Endothelial cell of umbilical vein (primary cell): ENCODE measurements at regions not wholly inside any gene's neighbourhood (a gene's known extent, or its start where the extent isn't known, plus 50 kb on each side); places are given as distances from the start of the nearest gene placed in this dataset.

Experiments
- BruUV-seq: library from RNA; stranded (reverse); fragments of 400-500 nt; replicated peaks from 2 replicates; lab custom pipeline; 2021; lab: Mats Ljungman, UMichigan
- CTCF ChIA-PET: fragments of 300-600, 350-600 bp; sonication (Branson Sonifier 250); formaldehyde crosslinking; loops from one replicate; lab custom pipeline; 2021; ENCODE audit warnings: antibody characterized with exemption, inconsistent platforms; lab: Charles Lee
- POLR2A ChIA-PET: fragments of 300-600, 350-600 bp; sonication (Branson Sonifier 250); formaldehyde crosslinking; loops from one replicate; lab custom pipeline; 2021; ENCODE audit warnings: antibody characterized with exemption, inconsistent platforms; lab: Charles Lee
- DNase-seq: peaks from one replicate; pipeline ENCODE4 v3.0.0-alpha.2; 2011; ENCODE audit warnings: low read depth, low spot score
- FAIRE-seq: peaks from 2 replicates; lab custom pipeline; 2011; peaks lifted over from hg19 to GRCh38; lab: Jason Lieb, UNC
- H2AFZ ChIP-seq: 2 replicates; pipeline ENCODE4 v1.6.0; 2012; ENCODE audit warnings: low read depth, low read length, control low read depth, inconsistent platforms
- H3K27ac ChIP-seq: 2 replicates; pipeline ENCODE4 v1.5.1; 2011; ENCODE audit warnings: low read depth, mild to moderate bottlenecking, control low read depth, low read length, moderate library complexity; ENCODE audit not compliant: insufficient read depth
- H3K27me3 ChIP-seq, 2 experiments: 2 replicates each; pipeline versions ENCODE4 v1.6.0 to v1.6.1; 2011; ENCODE audit warnings: low read length in 2 of 2, mixed read lengths in 1 of 2; ENCODE audit not compliant: control insufficient read depth in 2 of 2, insufficient read depth in 2 of 2
- H3K36me3 ChIP-seq, 2 experiments: 2 replicates in 1 of 2; 3 replicates in 1 of 2; pipeline ENCODE4 v1.5.1; 2011; ENCODE audit warnings: low read length in 2 of 2, mild to moderate bottlenecking in 1 of 2, moderate library complexity in 1 of 2; ENCODE audit not compliant: control insufficient read depth in 2 of 2, insufficient read depth in 2 of 2; ENCODE audit errors: extremely low read depth in 1 of 2
- H3K4me1 ChIP-seq: 3 replicates; pipeline ENCODE4 v1.5.1; 2011; ENCODE audit warnings: mild to moderate bottlenecking, low read length; ENCODE audit not compliant: control insufficient read depth, insufficient read depth; ENCODE audit errors: extremely low read depth
- H3K4me2 ChIP-seq: 2 replicates; pipeline ENCODE4 v1.6.1; 2011; ENCODE audit warnings: low read length, control low read depth, mixed read lengths; ENCODE audit not compliant: insufficient read depth
- H3K4me3 ChIP-seq, 3 experiments: fragments of 200-600 bp in 1 of 3; sonication (generic), shearing (Covaris generic) in 1 of 3; replicated peaks in 1 of 3; 2 replicates each; pipeline ENCODE4 v1.5.1; 2011 to 2016; ENCODE audit warnings: control low read depth in 3 of 3, low read length in 3 of 3, mild to moderate bottlenecking in 2 of 3, inconsistent platforms in 1 of 3, low read depth in 1 of 3, moderate library complexity in 1 of 3; ENCODE audit not compliant: insufficient read depth in 1 of 3
- H3K79me2 ChIP-seq: 2 replicates; pipeline ENCODE4 v1.6.0; 2012; ENCODE audit warnings: low read length, inconsistent platforms; ENCODE audit not compliant: control insufficient read depth, insufficient read depth
- H3K9ac ChIP-seq: replicated peaks from 2 replicates; pipeline ENCODE3; 2011; ENCODE audit warnings: low read length, control low read depth; ENCODE audit not compliant: insufficient read depth; ENCODE audit errors: extremely low read depth
- H3K9me1 ChIP-seq: replicated peaks from 3 replicates; pipeline ENCODE4 v1.6.0; 2011; ENCODE audit warnings: mild to moderate bottlenecking, low read length; ENCODE audit not compliant: control insufficient read depth, insufficient read depth; ENCODE audit errors: extremely low read depth
- H3K9me3 ChIP-seq: replicated peaks from 2 replicates; pipeline ENCODE4 v1.5.1; 2012; ENCODE audit warnings: low read length, inconsistent platforms; ENCODE audit not compliant: control insufficient read depth, insufficient read depth
- H4K20me1 ChIP-seq: replicated peaks from 2 replicates; pipeline ENCODE3; 2011; ENCODE audit warnings: mild to moderate bottlenecking, low read length; ENCODE audit not compliant: control insufficient read depth, insufficient read depth; ENCODE audit errors: extremely low read depth
- EZH2 ChIP-seq: IDR thresholded peaks from 2 replicates; pipeline ENCODE4 v1.6.1; 2012; ENCODE audit warnings: borderline replicate concordance, low read depth, mild to moderate bottlenecking, moderate library complexity, low read length, inconsistent platforms; ENCODE audit not compliant: severe bottlenecking
- FOS ChIP-seq: IDR thresholded peaks from 2 replicates; pipeline ENCODE4 v1.6.1; 2011; ENCODE audit warnings: mild to moderate bottlenecking, low read length, moderate library complexity, borderline replicate concordance; ENCODE audit not compliant: insufficient read depth
- GATA2 ChIP-seq: IDR thresholded peaks from 2 replicates; pipeline ENCODE4 v1.7.0; 2011; ENCODE audit warnings: low read depth, mild to moderate bottlenecking, moderate library complexity, mixed read lengths, low read length; ENCODE audit not compliant: insufficient read length, insufficient read depth
- JUN ChIP-seq: IDR thresholded peaks from 2 replicates; pipeline ENCODE4 v1.6.1; 2011; ENCODE audit warnings: borderline replicate concordance, low read depth; ENCODE audit not compliant: insufficient read length, insufficient read depth
- MYC ChIP-seq: IDR thresholded peaks from one replicate; pipeline ENCODE4 v1.6.1; 2011; ENCODE audit warnings: mild to moderate bottlenecking, low read depth, low read length
- POLR2A ChIP-seq: IDR thresholded peaks from 2 replicates; pipeline ENCODE4 v1.6.1; 2012; ENCODE audit warnings: low read depth, mild to moderate bottlenecking, control low read depth, low read length
- POLR2AphosphoS5 ChIP-seq: IDR thresholded peaks from 2 replicates; pipeline ENCODE4 v1.6.1; 2012; ENCODE audit warnings: low read depth, mild to moderate bottlenecking, control low read depth, low read length, moderate library complexity; ENCODE audit not compliant: insufficient read depth
- dilution Hi-C: fragments of 300-500 bp; cut with MboI; formaldehyde crosslinking; loops from one replicate; pipeline ENCODE4 v1.15.0; 2019; ENCODE audit warnings: low sequenced_read_pairs; ENCODE audit not compliant: extremely low pct_ligation_motif_present
- intact Hi-C: fragments of 100-400 bp; cut with micrococcal nuclease; formaldehyde crosslinking; loops from one replicate; pipeline ENCODE4 v1.10.0; 2022
- TF ChIP-seq, protein P1 (sequence below), 2 donors: IDR thresholded peaks; 1 replicate in 1 of 2; 2 replicates in 1 of 2; pipeline ENCODE4 v1.5.1; 2011; ENCODE audit warnings: low read length in 2 of 2, mild to moderate bottlenecking in 2 of 2, moderate library complexity in 2 of 2, control low read depth in 1 of 2, inconsistent platforms in 1 of 2, low read depth in 1 of 2; ENCODE audit not compliant: insufficient read depth in 1 of 2; ENCODE audit errors: extremely low read depth in 1 of 2
- TF ChIP-seq, protein P2 (sequence below): IDR thresholded peaks from 2 replicates; pipeline ENCODE4 v1.6.1; 2011; ENCODE audit not compliant: insufficient read depth, insufficient read length

DNA sequence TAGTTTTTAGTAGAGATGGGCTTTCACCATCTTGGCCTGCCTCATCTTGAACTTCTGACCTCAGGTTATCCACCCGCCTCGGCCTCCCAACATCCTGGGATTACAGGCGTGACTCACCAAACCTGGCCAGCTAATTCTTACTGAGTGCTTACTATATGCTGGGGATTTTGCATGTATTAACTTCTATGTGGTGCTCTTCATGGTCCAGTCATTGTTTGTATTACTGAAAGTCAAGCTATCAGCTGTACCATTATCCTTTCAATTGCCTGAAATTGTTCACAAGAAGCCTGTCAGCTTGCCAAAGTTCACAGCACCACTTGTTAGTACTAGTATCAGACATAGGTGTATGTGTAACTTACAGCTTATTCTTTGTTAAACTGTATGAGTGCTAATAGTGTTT lies 1272.1 kb downstream of the ARAP2 start:
- no peak overlapping the region for H3K4me2 ChIP-seq
- FAIRE-seq, result no peak
- CTCF ChIA-PET, result no interaction called here

More for the DNA sequence above, 1272.1 kb downstream of the ARAP2 start:
- Histone ChIP-seq H3K4me1 (no peaks in the 10 kb centered on the region), H2AFZ (no peak overlapping the region), H3K27me3 (no peaks in the 10 kb centered on the region), H3K36me3 (no peaks in the 10 kb centered on the region), H3K9me3 (no peaks in the 10 kb centered on the region), H4K20me1 (no peaks in the 10 kb centered on the region), H3K79me2 (no peaks in the 10 kb centered on the region), H3K9ac (no peak overlapping the region), H3K9me1 (no peaks in the 10 kb centered on the region), H3K27ac (no peak overlapping the region), H3K4me3 (no peak overlapping the region)
- no peak for DNase-seq
- TF ChIP-seq POLR2A (no peak), JUN (no peak), EZH2 (no peak), GATA2 (no peak), POLR2AphosphoS5 (no peak), FOS (no peak), MYC (no peak)
- TF ChIP-seq, protein P1, sequence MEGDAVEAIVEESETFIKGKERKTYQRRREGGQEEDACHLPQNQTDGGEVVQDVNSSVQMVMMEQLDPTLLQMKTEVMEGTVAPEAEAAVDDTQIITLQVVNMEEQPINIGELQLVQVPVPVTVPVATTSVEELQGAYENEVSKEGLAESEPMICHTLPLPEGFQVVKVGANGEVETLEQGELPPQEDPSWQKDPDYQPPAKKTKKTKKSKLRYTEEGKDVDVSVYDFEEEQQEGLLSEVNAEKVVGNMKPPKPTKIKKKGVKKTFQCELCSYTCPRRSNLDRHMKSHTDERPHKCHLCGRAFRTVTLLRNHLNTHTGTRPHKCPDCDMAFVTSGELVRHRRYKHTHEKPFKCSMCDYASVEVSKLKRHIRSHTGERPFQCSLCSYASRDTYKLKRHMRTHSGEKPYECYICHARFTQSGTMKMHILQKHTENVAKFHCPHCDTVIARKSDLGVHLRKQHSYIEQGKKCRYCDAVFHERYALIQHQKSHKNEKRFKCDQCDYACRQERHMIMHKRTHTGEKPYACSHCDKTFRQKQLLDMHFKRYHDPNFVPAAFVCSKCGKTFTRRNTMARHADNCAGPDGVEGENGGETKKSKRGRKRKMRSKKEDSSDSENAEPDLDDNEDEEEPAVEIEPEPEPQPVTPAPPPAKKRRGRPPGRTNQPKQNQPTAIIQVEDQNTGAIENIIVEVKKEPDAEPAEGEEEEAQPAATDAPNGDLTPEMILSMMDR (IDR thresholded peaks at IDR 0.05; ENCODE audit: extremely low read depth in 1 of 2, insufficient read depth in 1 of 2, low read depth in 1 of 2, low read length in 2 of 2), result no peak
- TF ChIP-seq, protein P2, sequence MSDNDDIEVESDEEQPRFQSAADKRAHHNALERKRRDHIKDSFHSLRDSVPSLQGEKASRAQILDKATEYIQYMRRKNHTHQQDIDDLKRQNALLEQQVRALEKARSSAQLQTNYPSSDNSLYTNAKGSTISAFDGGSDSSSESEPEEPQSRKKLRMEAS, result no peak
- POLR2A ChIA-PET, result no interaction called here
- intact Hi-C loops, result no loop called here
- dilution Hi-C loops, result no loop called here
- BruUV-seq, result no TSS peak
